ENCODE measurements at regions not wholly inside any gene's neighbourhood (a gene's known extent, or its start where the extent isn't known, plus 50 kb on each side); places are given as distances from the start of the nearest gene placed in this dataset.
A peak's percentile ranks its signal among the peaks of the same experiment; 100 is the strongest.

- TF ChIP-seq MEF2B (IDR thresholded peaks at IDR 0.05; ENCODE audit: partially characterized antibody, poor library complexity, severe bottlenecking) (peak; percentile 76), HDAC6 (IDR thresholded peaks at IDR 0.05; ENCODE audit: unreplicated experiment) (no peak), ATF2 (IDR thresholded peaks at IDR 0.05; ENCODE audit: low read length) (no peak), NR2C1 (IDR thresholded peaks at IDR 0.05) (no peak), JUND (IDR thresholded peaks at IDR 0.05; ENCODE audit: low read depth, low read length) (no peak), STAT3 (IDR thresholded peaks at IDR 0.05; ENCODE audit: low read depth, low read length) (no peak), RELA (IDR thresholded peaks at IDR 0.05; ENCODE audit: borderline replicate concordance, partially characterized antibody) (no peak), EP300 (IDR thresholded peaks at IDR 0.05; ENCODE audit: borderline replicate concordance in 1 of 2, control insufficient read depth in 1 of 2, low read depth in 2 of 2, low read length in 2 of 2) (no peak)
Observed at GRCh38 chr2:193679847-193680246, 1485.1 kb upstream of the TMEFF2 start (continued).

- CTCF ChIA-PET, result no interaction called here
- H4K20me1 ChIP-seq (ENCODE audit: control insufficient read depth, insufficient read depth), result no peaks in the 10 kb centered on the region
- SMC1A ChIA-PET (ENCODE audit: uncharacterized antibody, unreplicated experiment), result interaction anchor here (0.6 kb wide), 1 partner anchor 15 kb away, joined by 3 read pairs; no protein-coding TSS in a partner anchor
- no peaks in the 10 kb centered on the region for H3K4me1 ChIP-seq (ENCODE audit: control insufficient read depth, insufficient read depth, low read length)
- RAD21 ChIA-PET (ENCODE audit: unreplicated experiment), result no interaction called here
- no peaks in the 10 kb centered on the region for H3K79me2 ChIP-seq (ENCODE audit: control insufficient read depth, insufficient read depth, low read length)
- POLR2A ChIA-PET, result interaction anchor here (1.0 kb wide), 1 partner anchor 21 kb away, joined by 4 read pairs; no protein-coding TSS in a partner anchor
- FAIRE-seq (no peak), ATAC-seq (no peak), DNase-seq (ENCODE audit: low read depth, low spot score) (no peak)
- H3K9ac ChIP-seq (ENCODE audit: control insufficient read depth, insufficient read depth, low read length), result no peak overlapping the region
- no peak for TF ChIP-seq PAX8 (IDR thresholded peaks at IDR 0.05)
- no peak for TF ChIP-seq SUPT20H (IDR thresholded peaks at IDR 0.05; ENCODE audit: borderline replicate concordance, control insufficient read depth, low read depth, low read length)
- no peaks in the 10 kb centered on the region for H3K9me3 ChIP-seq (replicated peaks; ENCODE audit: control insufficient read depth, insufficient read depth, low read length)
- no peak overlapping the region for H3K4me3 ChIP-seq
- WGBS (ENCODE audit: insufficient coverage, insufficient replicate concordance, low lambda C conversion rate, missing lambda C conversion rate), result 0% methylated on average over 1 of the region's 1 CpG
- no peak overlapping the region for H3K27ac ChIP-seq (ENCODE audit: control insufficient read depth, insufficient read depth)
- H3K36me3 ChIP-seq (ENCODE audit: control insufficient read depth in 2 of 2, insufficient read depth in 2 of 2, low read length in 1 of 2), result no peaks in the 10 kb centered on the region
- H3K4me2 ChIP-seq (ENCODE audit: control insufficient read depth, insufficient read depth), result no peak overlapping the region
- no peak overlapping the region for H2AFZ ChIP-seq (ENCODE audit: control insufficient read depth, low read depth, low read length)
- no peaks in the 10 kb centered on the region for H3K27me3 ChIP-seq (replicated peaks in 1 of 2; ENCODE audit: control insufficient read depth in 2 of 2, insufficient read depth in 2 of 2, low read length in 1 of 2)
- intact Hi-C loops (cut with micrococcal nuclease; ENCODE audit: unreplicated experiment), result no loop called here
- no TSS peak for BruUV-seq (replicated peaks)
- in situ Hi-C loops (cut with MboI), result no loop called here
Observed at GRCh38 chr2:193670478-193670877, 1475.7 kb upstream of the TMEFF2 start.

Data from GM12878 (cell line).